BLaER1 treated with 17β-estradiol and CSF1 and Interleukin-3, amounts not matched to agents 10 nM and 100 nM (cell line): ENCODE measurements at regions not wholly inside any gene's neighbourhood (a gene's known extent, or its start where the extent isn't known, plus 50 kb on each side); places are given as distances from the start of the nearest gene placed in this dataset.
"Not testable (repeated sequence)": the region's sequence is repeated elsewhere in the genome, so short reads cannot be mapped to it uniquely, and the experiment has no call there.

Experiments used
- H3K27ac ChIP-seq, 11 experiments: shearing (Covaris generic); formaldehyde crosslinking; 2 replicates each; pipeline ENCODE4 v1.8.1; 2022
- H3K27me3 ChIP-seq, 11 experiments: shearing (Covaris generic); formaldehyde crosslinking; 2 replicates each; pipeline ENCODE4 v1.8.1; 2022
- H3K36me3 ChIP-seq, 11 experiments: shearing (Covaris generic); formaldehyde crosslinking; 2 replicates each; pipeline ENCODE4 v1.8.1; 2022
- H3K4me1 ChIP-seq, 10 experiments: shearing (Covaris generic); formaldehyde crosslinking; 2 replicates each; pipeline ENCODE4 v1.8.1; 2022
- H3K4me2 ChIP-seq, 11 experiments: shearing (Covaris generic); formaldehyde crosslinking; 2 replicates each; pipeline ENCODE4 v1.8.1; 2022
- H3K4me3 ChIP-seq, 10 experiments: shearing (Covaris generic); formaldehyde crosslinking; 2 replicates each; pipeline ENCODE4 v1.8.1; 2022
- H3K9ac ChIP-seq, 11 experiments: shearing (Covaris generic); formaldehyde crosslinking; 2 replicates each; pipeline ENCODE4 v1.8.1; 2022
- H3K9me3 ChIP-seq, 11 experiments: shearing (Covaris generic); formaldehyde crosslinking; replicated peaks in 1 of 11; 2 replicates each; pipeline ENCODE4 v1.8.1; 2022
- H4K20me1 ChIP-seq, 11 experiments: shearing (Covaris generic); formaldehyde crosslinking; 2 replicates each; pipeline ENCODE4 v1.8.1; 2022
- Cebpa-rat ChIP-seq, 11 experiments: shearing (Covaris generic); IDR thresholded peaks; 2 replicates each; pipeline ENCODE4 v1.8.1; 2022

- no peaks in the 10 kb centered on the region for H4K20me1 ChIP-seq
- H3K9me3 ChIP-seq = no peaks in the 10 kb centered on the region; a peak in 3 of 22 replicates
- H3K9ac ChIP-seq = peak overlapping the region in 8 of 11 experiments; percentile 3 to 67 (median 53); a peak in 12 of 22 replicates
- peak overlapping the region in 10 of 11 experiments; percentile 65 to 87 (median 74); a peak in 20 of 22 replicates for H3K27ac ChIP-seq
- TF ChIP-seq Cebpa-rat (IDR thresholded peaks at IDR 0.05) = peak in 5 of 11 experiments; percentile 13 to 58 (median 30); a peak in 5 of 22 replicates
- no peaks in the 10 kb centered on the region for H3K27me3 ChIP-seq
- peaks cover 11 to 63% (median 34%) of the 10 kb centered on the region in 10 experiments for H3K4me1 ChIP-seq
- H3K4me3 ChIP-seq = peak overlapping the region in 1 of 10 experiments; percentile 3; a peak in 2 of 20 replicates
- H3K36me3 ChIP-seq = no peaks in the 10 kb centered on the region
- peak overlapping the region; percentile 27 to 87 (median 74) for H3K4me2 ChIP-seq
Measured at GRCh38 chr16:86951831-86952598, 365.2 kb downstream of the C16orf95 start.

- Histone ChIP-seq H3K36me3 (no peaks in the 10 kb centered on the region), H3K27ac (peak overlapping the region in 10 of 11 experiments; percentile 65 to 87 (median 74); a peak in 19 of 22 replicates), H3K9ac (peak overlapping the region in 5 of 11 experiments; percentile 12 to 67 (median 55); a peak in 8 of 22 replicates)
Measured at GRCh38 chr16:86952769-86953168, 364.4 kb downstream of the C16orf95 start.

GRCh38 chr16:86953631-86954391 lies 363.4 kb downstream of the C16orf95 start:
- H3K4me3 ChIP-seq = no peak overlapping the region
- peaks cover 11 to 66% (median 35%) of the 10 kb centered on the region in 10 experiments for H3K4me1 ChIP-seq
- peak overlapping the region in 4 of 11 experiments; percentile 74 to 87 (median 78); a peak in 7 of 22 replicates for H3K4me2 ChIP-seq
- peak overlapping the region in 1 of 11 experiments; percentile 13; a peak in 1 of 22 replicates for H3K27ac ChIP-seq
- peaks cover 0 to 5% (median 0%) of the 10 kb centered on the region in 11 experiments; a peak in 1 of 22 replicates for H3K27me3 ChIP-seq
- no peak overlapping the region for H3K9ac ChIP-seq
- no peak for TF ChIP-seq Cebpa-rat (IDR thresholded peaks at IDR 0.05)
- no peaks in the 10 kb centered on the region for H4K20me1 ChIP-seq
- H3K36me3 ChIP-seq = no peaks in the 10 kb centered on the region
- no peaks in the 10 kb centered on the region; a peak in 3 of 22 replicates for H3K9me3 ChIP-seq

More at GRCh38 chr16:86952769-86953168, 364.4 kb downstream of the C16orf95 start:
- Histone ChIP-seq H3K27me3 (no peaks in the 10 kb centered on the region), H3K4me1 (peaks cover 11 to 66% (median 35%) of the 10 kb centered on the region in 10 experiments), H3K4me2 (peak overlapping the region in 9 of 11 experiments; percentile 54 to 87 (median 77); a peak in 18 of 22 replicates), H3K9me3 (no peaks in the 10 kb centered on the region; a peak in 3 of 22 replicates), H4K20me1 (no peaks in the 10 kb centered on the region), H3K4me3 (0 out of 20 replicates have a peak overlapping the region, but pooled peaks of 1 of the 10 experiments have one; percentile 3)
- no peak for TF ChIP-seq Cebpa-rat (IDR thresholded peaks at IDR 0.05)

GRCh38 chr16:86955136-86955855 lies 361.9 kb downstream of the C16orf95 start:
- Histone ChIP-seq H3K36me3 (no peaks in the 10 kb centered on the region), H3K27ac (peak overlapping the region in 1 of 11 experiments; percentile 7; a peak in 1 of 22 replicates), H3K4me3 (no peak overlapping the region), H3K9me3 (no peaks in the 10 kb centered on the region; a peak in 3 of 22 replicates), H3K4me1 (peaks cover 11 to 61% (median 35%) of the 10 kb centered on the region in 10 experiments), H4K20me1 (no peaks in the 10 kb centered on the region), H3K9ac (no peak overlapping the region), H3K4me2 (peak overlapping the region in 1 of 11 experiments; percentile 79; a peak in 1 of 22 replicates), H3K27me3 (peaks cover 0 to 14% (median 0%) of the 10 kb centered on the region in 11 experiments; a peak in 4 of 22 replicates)
- no peak for TF ChIP-seq Cebpa-rat (IDR thresholded peaks at IDR 0.05)

GRCh38 chr16:86956437-86956836 lies 360.8 kb downstream of the C16orf95 start:
- TF ChIP-seq Cebpa-rat (IDR thresholded peaks at IDR 0.05) = no peak
- Histone ChIP-seq H3K9me3 (no peaks in the 10 kb centered on the region; a peak in 3 of 22 replicates), H3K9ac (peak overlapping the region in 2 of 11 experiments; percentile 15 to 27; a peak in 2 of 22 replicates), H3K4me2 (peak overlapping the region; percentile 51 to 81 (median 66)), H3K27me3 (peaks cover 0 to 14% (median 0%) of the 10 kb centered on the region in 11 experiments; a peak in 4 of 22 replicates), H3K27ac (peak overlapping the region in 9 of 11 experiments; percentile 38 to 64 (median 60); a peak in 17 of 22 replicates), H3K4me3 (no peak overlapping the region), H4K20me1 (no peaks in the 10 kb centered on the region), H3K36me3 (no peaks in the 10 kb centered on the region), H3K4me1 (peaks cover 11 to 56% (median 33%) of the 10 kb centered on the region in 10 experiments)

GRCh38 chr16:86957662-86958198 lies 359.5 kb downstream of the C16orf95 start:
- not testable (repeated sequence) for H3K9ac ChIP-seq
- peaks cover 0 to 14% (median 0%) of the 10 kb centered on the region in 11 experiments; a peak in 4 of 22 replicates for H3K27me3 ChIP-seq

GRCh38 chr16:86958423-86958822 lies 358.8 kb downstream of the C16orf95 start:
- Histone ChIP-seq H3K36me3 (no peaks in the 10 kb centered on the region), H4K20me1 (no peaks in the 10 kb centered on the region), H3K4me3 (no peak overlapping the region), H3K27ac (no peak overlapping the region), H3K9ac (no peak overlapping the region), H3K27me3 (peaks cover 0 to 14% (median 0%) of the 10 kb centered on the region in 11 experiments; a peak in 4 of 22 replicates), H3K9me3 (no peaks in the 10 kb centered on the region; a peak in 1 of 22 replicates), H3K4me1 (peaks cover 10 to 36% (median 15%) of the 10 kb centered on the region in 10 experiments), H3K4me2 (no peak overlapping the region)
- no peak for TF ChIP-seq Cebpa-rat (IDR thresholded peaks at IDR 0.05)

More at GRCh38 chr16:86957662-86958198, 359.5 kb downstream of the C16orf95 start:
- H3K4me2 ChIP-seq, H3K27ac ChIP-seq, H3K36me3 ChIP-seq, H3K4me3 ChIP-seq, H3K9me3 ChIP-seq, H4K20me1 ChIP-seq: not testable (repeated sequence)
- peaks cover 11 to 43% (median 20%) of the 10 kb centered on the region in 10 experiments for H3K4me1 ChIP-seq
